NCI-H2196 treated with DMSO at 0.1 percent for 48 hours (cell line): ENCODE measurements at regions not wholly inside any gene's neighbourhood (a gene's known extent, or its start where the extent isn't known, plus 50 kb on each side); places are given as distances from the start of the nearest gene placed in this dataset.
"Not testable (repeated sequence)": the region's sequence is repeated elsewhere in the genome, so short reads cannot be mapped to it uniquely, and the experiment has no call there.

Experiments
- DNase-seq: peaks from one replicate; lab custom pipeline; 2025; ENCODE audit not compliant: unreplicated experiment; lab: John Stamatoyannopoulos, UW

DNA sequence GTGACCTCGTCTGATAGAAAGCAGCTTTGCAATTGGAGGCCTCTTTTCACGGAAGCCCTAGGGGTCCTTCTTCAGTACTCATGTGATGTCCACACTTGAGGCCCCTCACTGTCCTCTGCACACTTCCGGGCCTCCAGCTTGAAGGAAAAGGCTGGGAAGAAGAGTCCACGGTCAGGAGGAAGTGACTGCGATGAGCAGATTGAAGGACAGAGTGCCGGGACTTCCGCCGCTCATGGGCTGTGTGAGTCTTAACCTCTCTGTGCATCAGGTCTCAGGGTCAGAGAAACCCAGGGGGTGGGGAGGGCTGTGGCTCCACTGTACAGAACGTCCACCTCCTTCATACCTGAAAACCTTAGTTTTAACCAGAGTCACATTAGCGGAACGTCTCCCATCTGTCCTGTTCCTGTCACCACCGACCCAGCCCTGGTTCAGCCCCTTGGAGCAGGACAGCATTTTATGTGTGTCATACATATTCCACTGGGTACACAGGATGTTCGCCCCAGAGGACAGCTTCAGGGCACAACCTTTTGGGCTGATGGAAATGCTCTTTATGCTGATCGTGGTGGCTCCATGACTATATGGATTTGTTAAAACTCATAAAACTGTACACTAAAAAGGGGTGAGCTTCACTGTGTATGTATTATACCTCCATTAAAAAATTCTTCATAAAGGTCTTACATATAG is 51.0 kb upstream of the SORCS2 start:
- DNase-seq = no peak

DNA sequence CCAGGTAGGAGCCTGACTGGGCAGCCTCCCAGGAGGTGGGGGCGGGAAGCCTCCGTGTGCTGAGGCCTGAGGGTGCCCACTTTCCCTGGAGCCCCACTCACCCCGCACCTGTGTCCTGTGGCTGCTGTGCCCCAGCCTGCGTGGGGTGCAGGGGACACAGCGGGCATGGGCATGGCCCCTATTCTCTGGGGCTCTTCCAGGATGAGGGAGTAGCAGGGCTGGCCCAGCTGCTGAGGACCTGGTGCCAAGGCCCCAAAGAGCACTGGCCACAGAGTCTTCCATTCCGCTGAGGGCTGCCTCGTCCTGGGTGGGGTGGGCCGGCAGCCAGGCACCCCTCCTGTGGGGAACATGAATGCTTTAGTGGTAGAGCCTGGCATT is 51.7 kb upstream of the SORCS2 start:
- DNase-seq = no peak

DNA sequence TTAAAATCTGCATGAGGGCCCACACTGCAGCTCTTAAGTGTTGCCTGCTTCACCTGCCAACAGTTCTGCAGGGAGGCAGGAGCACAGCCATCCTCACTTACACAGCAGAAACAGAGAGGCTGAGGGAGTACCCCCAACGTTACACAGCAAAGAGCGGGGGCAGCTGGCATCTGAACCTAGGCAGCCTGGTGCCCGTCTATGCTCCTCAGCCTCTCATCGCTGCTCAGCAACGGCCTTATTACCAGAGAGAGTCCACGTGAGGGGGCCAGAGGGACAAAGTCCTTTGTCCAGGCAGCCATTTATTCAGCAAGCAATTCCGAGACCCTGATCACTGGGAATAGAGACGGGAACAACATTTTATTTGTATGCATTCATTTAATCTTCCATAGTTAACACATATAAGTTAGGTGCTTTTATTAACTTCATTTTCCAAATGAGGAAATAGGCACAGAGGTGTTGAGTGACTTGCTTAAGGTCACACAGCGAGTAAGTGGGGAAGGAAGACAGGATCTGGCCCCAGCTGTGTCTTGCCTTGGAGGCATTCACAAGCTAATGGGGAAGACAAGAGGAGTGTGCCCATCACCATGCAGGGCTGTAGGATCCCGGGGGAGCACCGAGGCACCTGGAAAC is 52.2 kb upstream of the SORCS2 start:
- no peak for DNase-seq

DNA sequence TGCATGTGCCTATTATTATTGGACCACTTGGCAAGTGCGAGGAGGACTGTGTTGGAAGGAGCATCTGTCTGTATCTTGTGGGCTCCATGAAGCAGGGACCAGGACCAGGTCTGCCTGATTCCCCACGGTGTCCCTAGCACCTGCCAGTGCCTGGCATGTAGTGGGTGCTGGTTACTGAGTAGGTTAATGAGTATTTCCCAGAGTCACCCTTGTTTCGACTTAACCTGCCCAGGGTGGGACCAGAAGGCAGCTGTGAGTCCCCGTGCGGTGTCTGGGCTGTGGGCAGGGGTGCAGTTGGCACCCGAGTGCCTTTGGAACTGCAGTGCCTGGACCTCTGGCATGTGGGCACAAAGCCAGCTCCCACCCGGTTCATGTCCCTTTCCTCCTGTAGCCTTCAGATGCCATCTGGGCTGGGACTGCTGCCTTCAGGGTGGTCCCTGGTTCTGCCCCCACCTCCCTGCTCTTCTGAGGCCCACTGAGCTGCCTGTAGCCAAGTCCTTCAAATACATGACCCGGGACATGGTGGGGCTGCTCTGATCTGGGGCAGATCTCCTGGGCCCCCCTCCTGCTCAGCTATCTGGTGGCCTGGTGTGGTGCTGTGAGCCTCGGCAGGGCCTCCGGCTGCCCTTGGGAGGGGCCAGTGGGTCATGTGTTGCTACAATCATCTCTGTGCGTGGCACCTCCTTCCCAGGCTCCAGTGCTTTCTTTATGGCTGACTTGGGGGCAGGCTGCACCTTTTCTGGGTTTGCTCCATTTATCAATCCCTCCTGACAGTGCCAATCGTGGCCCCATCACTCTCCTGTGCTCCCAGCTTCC is 53.0 kb upstream of the SORCS2 start:
- no peak for DNase-seq

DNA sequence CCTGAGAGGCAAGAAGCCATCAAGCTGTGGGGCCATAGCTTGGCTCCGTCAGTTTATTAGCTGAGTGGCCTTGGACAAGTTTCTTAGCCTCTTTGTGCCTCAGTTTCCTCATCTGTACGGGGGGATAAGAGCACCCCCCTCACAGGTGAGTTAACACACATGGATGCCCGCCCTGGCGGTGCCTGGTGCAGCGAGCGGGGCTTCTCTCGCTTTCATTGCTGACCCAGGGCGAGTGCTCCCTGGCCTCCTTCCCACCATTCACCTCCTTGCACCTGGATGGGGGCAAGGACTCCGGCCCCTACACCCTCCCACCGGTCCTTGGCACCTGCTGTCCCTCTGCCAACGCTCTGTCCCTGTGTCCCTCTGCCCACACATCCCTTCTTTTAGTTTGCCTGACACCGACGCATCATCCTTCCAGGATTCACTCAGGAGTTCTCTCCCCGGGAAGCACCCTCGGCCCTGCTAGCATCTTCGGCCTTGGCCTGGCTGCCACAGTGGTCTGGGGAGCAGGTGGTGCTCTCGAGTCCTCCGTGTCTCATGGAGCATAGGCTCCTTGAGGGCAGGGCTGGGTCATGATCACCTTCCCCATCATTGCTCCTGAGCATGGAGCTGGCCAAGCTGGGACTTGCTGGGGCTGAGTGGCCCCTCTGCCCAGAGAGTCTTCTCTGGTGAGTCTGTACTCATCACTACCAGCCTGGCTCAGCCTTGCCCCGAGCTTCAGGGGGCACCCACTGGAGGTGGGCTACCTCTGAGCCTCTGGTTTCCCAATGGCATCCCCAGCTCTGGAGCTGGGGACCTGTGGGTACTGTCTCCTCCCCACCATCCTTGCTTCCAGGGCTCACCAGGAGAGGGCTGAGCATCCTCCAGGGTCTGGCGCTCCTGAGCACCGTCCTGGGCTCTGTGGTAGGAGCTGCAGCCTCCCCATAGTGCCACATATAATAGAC is 53.8 kb upstream of the SORCS2 start:
- DNase-seq = no peak

DNA sequence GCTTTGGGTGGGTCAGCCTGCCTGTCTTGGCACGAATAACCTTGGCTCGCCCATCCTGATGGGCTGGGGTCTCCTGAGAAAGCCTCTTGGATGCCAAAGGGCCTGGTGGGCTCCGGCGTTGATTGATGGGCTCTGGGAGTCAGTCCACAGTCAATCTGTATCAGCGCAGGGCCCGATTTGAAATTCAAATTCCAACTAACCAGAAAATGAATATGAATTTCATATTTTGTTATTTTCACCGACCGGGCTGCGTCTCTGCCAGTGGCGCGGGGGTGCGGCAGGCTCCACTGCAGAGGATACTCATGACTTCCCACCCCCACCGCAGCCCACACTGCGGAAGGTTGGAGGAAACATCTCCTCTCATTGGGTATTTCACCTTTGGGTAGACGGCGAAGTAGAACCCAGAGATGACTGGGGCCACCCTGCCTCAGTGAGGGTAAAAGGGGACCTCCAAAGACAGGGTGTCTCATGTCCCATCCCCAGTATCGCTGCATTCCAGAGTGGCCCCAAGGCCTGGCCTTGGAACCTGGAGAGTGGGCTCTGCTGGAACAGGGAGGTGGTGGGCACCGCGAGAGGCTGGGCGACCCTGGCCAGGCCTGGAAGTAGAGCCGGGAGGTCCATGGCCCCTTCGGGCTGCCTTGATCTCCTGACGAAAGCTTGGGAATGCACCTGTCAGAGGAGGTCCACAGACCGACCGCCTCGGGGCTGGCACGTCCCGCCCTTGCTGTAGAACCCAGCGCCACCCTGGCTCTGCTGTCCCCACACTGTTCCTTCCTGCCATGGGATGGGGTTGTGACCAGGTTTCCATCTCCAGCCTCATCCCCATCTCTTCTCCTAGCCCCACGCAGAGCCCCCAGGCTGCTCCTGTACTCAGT is 54.8 kb upstream of the SORCS2 start:
- DNase-seq = no peak

DNA sequence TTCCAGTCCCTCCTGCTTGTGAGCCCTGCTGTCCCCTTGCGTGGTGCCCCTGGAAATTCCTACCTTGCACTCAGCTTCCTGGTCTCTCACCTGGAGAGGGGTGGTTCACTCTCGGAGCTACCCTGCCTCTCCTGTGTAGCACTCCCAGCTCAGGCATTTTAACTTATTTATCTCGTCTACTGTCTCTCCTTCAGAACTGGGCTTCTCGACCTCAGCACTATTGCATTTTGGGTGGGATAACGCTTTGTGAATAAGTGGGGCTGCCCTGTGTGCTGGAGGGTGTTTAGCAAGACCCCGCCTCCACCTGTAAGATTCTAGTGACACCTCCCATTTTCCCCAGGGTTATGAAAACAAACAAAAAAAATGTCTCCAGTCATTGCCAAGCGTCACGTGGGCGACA is 56.0 kb upstream of the SORCS2 start:
- no peak for DNase-seq

DNA sequence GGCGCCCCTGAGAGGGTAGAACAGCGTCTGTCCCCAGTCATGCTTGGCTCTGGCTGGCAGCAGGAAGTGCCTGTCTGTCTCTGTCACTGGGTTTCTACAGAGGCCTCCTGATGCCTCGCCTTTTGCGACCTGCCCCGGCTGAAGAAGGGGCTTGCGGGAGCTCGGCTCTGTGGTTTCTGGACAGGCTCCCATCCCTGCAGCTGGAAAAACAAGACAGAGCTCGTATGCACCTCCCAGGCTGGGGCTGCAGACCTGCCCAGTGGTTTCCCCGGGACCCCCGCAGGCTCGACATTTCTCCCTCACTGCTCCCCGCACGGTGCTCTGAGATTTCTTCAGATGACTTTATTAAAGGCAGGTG is 57.0 kb upstream of the SORCS2 start:
- no peak for DNase-seq

DNA sequence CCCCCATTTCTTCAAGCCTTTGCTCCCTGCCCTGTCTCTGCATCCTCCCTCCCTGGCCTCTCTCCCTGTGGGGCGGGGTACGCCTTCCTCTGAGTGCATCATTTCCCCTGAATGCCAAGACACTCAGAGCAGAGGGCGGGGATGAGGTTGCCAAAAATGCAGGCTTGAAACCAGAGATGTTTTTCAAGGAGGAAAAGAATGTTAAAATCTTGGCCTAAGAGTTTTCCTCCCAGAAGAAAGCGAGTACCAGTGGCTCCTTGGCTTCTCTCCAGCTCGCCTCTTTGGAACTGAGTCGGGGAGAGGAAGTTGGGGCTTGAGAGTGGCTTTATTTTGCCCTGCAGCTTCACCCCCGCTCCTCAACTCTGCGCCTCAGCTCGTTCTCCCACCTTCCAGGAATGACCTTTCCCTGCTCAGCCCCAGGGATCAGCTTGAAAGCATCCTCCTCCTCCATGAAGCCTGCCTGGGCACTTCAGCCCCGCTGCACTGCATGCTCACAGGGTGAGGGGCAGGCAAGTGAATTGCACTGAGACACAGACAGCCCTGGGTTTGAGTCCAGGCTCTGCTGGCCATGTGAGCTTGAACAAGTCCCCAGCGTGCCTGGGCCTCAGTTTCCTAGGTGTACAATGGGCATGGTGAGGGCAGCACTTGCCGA is 57.5 kb upstream of the SORCS2 start:
- DNase-seq = no peak

DNA sequence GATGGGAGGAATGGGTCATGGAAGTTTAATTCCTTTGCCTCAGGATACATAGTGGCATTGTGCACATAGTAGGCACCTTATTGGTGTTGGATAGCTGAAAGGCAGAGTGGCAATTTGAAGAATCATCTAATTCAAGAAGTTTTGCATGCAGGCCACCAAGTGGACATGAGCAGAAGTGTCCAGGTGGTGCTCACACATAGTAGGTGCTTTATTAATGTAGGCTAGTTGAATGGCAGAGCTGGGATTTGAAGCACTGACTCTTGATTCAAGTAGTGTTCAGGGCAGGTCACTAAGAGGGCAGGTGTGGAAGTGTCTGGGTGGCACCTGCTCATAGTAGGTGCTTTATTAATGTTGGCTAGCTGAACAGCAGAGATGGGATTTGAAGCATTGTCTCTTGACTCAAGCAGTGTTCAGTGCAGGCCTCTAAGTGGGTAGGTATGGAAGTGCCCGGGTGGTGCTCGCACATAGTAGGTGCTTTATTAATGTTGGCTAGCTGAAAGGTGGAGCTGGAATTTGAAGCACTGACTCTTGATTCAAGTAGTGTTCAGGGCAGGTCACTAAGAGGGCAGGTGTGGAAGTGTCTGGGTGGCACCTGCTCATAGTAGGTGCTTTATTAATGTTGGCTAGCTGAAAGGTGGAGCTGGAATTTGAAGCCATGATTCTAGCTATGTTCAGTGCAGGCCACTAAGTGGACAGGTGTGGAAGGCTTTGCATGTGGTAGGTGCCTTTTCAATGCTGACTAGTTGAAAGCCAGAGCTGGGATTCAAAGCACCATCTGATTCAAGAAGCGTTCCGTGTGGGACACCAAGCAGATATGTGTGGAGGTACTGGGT is 58.3 kb upstream of the SORCS2 start:
- DNase-seq = not testable (repeated sequence)

DNA sequence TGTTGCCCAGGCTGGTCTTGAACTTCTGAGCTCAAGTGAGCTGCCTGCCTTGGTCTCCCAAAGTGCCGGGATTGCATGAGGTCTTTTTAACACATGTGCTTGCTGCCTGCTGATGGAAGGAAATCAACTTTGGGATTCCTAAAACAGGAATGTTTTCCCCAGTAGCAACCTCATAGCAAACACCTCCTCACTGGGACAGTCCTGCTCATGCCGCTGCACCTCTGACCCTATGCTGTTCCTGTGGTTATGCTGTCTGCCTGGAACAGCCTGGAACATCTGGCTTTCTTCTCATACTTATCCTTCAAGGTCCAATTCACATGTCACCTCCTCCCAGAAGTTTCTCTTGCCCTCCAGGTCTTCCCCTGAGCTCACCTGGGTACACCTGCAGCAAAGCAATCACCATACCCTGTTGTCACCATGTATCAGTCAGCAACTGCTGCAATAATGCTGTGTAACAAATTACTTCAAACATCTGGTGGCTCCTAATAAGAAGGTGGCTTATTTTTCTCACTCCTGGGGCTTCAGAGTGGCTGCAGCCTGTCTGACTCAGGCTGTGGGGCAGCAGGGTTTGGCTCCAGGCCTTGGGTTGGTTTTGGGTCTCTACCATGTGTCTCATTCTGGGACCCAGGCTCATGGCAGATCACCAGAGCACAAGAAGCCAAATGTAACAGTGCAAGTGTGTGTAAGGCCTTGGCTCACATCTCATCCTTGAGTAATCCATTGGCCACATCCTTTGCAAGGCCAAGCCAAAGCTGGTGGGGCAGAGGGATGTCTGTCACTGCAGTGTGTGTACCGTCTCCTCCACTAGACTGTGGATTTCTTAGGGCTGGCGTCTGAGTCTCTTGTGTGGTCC is 59.4 kb upstream of the SORCS2 start:
- no peak for DNase-seq

DNA sequence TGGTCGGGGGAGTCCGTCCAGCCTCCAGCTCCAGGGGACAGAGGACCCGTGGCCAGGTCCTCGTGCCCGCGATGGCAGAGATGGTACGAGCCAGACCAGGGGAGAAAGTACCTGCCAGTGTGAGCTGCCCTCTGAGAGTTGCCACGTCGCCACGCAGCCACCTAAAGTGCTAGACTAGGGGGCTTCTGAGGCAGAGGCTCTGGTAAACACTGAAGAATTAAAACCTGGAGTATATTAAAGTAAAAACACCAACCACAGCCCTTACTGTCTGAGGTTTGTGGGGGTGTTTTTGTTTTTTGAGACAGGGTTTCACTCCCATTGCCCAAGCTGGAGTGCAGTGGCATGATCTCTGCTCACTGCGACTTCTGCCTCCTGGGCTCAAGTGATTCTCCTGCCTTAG is 60.1 kb upstream of the SORCS2 start:
- no peak for DNase-seq

DNA sequence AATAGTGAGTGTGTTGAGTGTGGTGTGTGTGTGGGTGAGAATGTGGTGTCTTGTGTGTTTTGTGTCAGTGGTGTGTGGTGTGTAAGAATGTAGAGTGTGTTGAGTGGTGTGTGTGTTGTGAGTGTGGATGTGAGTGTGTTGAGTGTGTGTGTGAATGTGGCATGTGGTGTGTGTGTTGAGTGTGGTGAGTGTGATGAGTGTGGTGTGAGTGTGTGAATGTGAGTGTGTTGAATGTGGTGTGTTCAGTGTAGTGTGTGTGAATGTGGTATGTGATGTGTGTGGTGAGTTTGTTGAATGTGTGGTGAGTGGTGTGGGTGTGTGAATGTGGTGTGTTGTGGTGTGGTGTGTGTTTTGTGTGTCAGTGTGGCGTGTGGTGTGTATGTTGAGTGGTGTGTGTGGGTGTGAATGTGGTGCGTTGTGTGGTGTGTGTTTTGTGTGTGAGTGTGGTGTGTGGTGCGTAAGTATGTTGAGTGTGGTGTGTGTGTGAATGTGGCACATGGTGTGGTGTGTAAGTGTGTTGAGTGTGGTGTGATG is 60.8 kb upstream of the SORCS2 start:
- no peak for DNase-seq

DNA sequence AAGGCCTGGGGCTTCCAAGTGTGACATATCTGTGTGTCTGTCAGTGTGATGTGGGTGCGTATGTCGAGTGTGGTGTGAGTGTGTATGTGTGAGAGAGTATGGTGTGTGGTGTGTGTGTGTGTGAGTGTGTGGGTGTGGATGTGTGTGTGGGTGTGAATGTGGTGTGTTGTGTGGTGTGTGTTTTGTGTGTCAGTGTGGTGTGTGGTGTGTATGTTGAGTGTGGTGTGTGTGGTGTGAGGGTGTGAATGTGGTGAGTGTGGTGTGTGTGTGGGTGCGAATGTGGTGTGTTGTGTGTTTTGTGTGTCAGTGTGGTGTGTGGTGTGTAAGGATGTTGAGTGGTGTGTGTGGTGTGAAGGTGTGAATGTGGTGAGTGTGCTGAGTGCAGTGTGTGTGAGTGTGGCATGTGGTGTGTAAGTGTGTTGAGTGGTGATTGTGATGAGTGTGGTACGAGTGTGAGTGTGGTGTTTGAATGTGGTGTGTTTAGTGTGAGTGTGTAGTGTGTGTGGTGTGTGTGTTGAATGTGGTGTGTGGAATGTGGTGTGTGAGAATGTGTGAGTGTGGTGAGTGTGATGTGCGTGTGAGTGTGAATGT is 61.6 kb upstream of the SORCS2 start:
- DNase-seq = no peak

DNA sequence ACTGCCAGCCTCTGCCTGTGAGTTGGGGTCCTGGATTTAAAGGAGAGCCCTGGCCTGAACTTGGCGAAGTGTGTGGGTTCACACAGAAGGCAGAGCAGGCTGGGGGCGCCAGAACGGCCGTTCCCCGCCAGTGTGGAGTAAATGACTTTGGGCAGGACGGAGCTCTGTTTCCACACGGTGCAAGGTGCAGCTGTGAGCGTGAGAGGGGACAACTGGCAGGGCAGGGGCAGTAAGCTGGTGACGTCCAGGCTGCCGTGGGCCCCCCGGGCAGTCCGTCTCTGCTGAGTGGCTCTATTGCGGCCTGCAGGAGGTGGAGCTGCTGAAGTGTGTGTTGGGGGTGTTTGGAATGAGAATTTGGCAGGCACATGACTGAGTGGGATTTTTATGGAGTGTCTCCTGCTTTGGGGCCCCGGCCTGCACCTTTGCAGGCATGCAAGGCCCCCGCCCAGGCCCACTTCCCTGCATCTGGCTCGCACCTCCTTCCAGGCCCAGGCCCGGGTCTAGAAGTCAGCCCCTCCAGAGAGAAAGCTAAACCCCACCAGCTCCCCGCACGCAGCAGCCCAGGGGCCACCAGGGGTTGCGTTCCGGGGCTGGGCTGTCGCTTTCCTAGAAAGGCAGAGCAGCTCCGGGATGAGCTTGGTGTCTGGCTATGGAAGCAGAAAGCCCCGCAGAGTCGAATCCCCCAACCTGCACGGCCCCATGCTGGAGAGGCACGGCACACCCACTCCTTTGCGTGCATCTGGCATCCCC is 62.2 kb upstream of the GRPEL1 start:
- no peak for DNase-seq

DNA sequence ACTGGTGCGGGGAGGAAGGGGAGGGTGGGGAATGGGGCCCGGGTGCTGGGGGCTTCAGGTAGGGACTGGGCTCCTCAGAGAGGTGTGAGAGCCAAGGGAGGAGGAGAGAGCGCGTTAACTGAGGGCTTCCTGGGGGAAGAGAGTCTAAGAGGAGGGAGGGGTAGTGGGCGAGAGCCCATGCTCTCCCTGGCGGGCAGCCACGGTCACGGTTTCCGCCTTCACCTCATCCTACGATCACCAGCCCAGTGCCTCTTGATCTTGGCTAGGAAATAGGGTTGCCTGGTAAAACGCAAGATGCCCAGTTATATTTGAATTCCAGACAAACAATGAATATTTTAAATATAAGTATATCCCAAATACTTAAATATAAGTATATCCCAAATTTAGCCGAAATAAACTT is 60.8 kb upstream of the GRPEL1 start:
- DNase-seq = no peak

DNA sequence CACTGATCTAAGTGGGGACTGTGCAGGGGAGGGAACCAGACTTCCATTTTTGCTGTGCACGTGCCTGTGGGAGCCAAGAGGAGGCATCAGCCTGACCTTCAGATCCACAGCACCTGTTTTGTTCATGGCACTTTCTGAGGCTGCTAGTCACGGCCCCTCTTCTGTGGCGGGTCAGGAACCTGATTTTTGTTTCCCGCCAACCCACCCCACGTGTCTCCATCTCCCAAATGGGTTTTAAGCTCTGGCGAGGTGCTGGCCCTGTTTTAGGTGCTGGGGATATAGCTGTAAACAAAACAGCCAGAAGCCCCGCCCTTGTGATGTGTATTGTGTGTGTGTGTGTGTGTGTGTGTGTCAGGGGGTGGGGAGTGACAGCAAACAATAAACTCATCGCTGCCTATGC is 60.4 kb upstream of the GRPEL1 start:
- no peak for DNase-seq
